ENCODE measurements at regions not wholly inside any gene's neighbourhood (a gene's known extent, or its start where the extent isn't known, plus 50 kb on each side); places are given as distances from the start of the nearest gene placed in this dataset.

GRCh38 chr4:125658773-125659172, 344.0 kb downstream of the FAT4 start:
- H3K27ac ChIP-seq: no peak overlapping the region
- no peak for DNase-seq
- no peak for TF ChIP-seq CTCF (IDR thresholded peaks at IDR 0.05)
- no peak for TF ChIP-seq EP300 (IDR thresholded peaks at IDR 0.05)
- TF ChIP-seq POLR2A (IDR thresholded peaks at IDR 0.05): no peak
- TF ChIP-seq POLR2AphosphoS5 (IDR thresholded peaks at IDR 0.05): no peak
- H3K27me3 ChIP-seq: no peaks in the 10 kb centered on the region
- H3K4me3 ChIP-seq: no peak overlapping the region
- H3K9me3 ChIP-seq: no peaks in the 10 kb centered on the region
- H3K4me1 ChIP-seq: no peaks in the 10 kb centered on the region
- intact Hi-C loops (cut with DNase I): no loop called here
- H3K36me3 ChIP-seq: no peaks in the 10 kb centered on the region

- intact Hi-C loops (cut with DNase I): no loop called here
- H3K4me3 ChIP-seq: no peak overlapping the region
- no peaks in the 10 kb centered on the region for H3K9me3 ChIP-seq
- DNase-seq: no peak
- no peaks in the 10 kb centered on the region for H3K36me3 ChIP-seq
- 67 to 77% methylated on average over 7 of the region's 7 CpGs for WGBS, 2 donors
- TF ChIP-seq EP300 (IDR thresholded peaks at IDR 0.05): no peak
- TF ChIP-seq POLR2AphosphoS5 (IDR thresholded peaks at IDR 0.05): no peak
- TF ChIP-seq CTCF (IDR thresholded peaks at IDR 0.05): no peak
- no peak for TF ChIP-seq POLR2A (IDR thresholded peaks at IDR 0.05)
- no peaks in the 10 kb centered on the region for H3K4me1 ChIP-seq
- H3K27ac ChIP-seq: no peak overlapping the region
- no peaks in the 10 kb centered on the region for H3K27me3 ChIP-seq
These were observed 349.4 kb downstream of the FAT4 start for GRCh38 chr4:125663896-125664767.

GRCh38 chr4:125666635-125667034, 351.9 kb downstream of the FAT4 start:
- TF ChIP-seq CTCF (IDR thresholded peaks at IDR 0.05): no peak
- TF ChIP-seq POLR2A (IDR thresholded peaks at IDR 0.05): no peak
- no peak for TF ChIP-seq POLR2AphosphoS5 (IDR thresholded peaks at IDR 0.05)
- no peak for TF ChIP-seq EP300 (IDR thresholded peaks at IDR 0.05)
- no peak for DNase-seq
- WGBS, 2 donors: 82 to 90% methylated on average over 1 of the region's 1 CpG

GRCh38 chr4:125676156-125676555, 361.4 kb downstream of the FAT4 start:
- intact Hi-C loops (cut with DNase I): no loop called here
- Histone ChIP-seq H3K27me3 (no peaks in the 10 kb centered on the region), H3K4me1 (no peaks in the 10 kb centered on the region), H3K36me3 (no peaks in the 10 kb centered on the region), H3K4me3 (no peak overlapping the region), H3K9me3 (no peaks in the 10 kb centered on the region), H3K27ac (no peak overlapping the region)
- no peak for DNase-seq
- WGBS, 2 donors: 95 to 96% methylated on average over 14 of the region's 14 CpGs
- TF ChIP-seq POLR2AphosphoS5 (IDR thresholded peaks at IDR 0.05) (no peak), CTCF (IDR thresholded peaks at IDR 0.05) (no peak), EP300 (IDR thresholded peaks at IDR 0.05) (no peak), POLR2A (IDR thresholded peaks at IDR 0.05) (no peak)

More at GRCh38 chr4:125666635-125667034, 351.9 kb downstream of the FAT4 start:
- H3K27me3 ChIP-seq: no peaks in the 10 kb centered on the region
- H3K4me1 ChIP-seq: no peaks in the 10 kb centered on the region
- intact Hi-C loops (cut with DNase I): no loop called here
- no peak overlapping the region for H3K27ac ChIP-seq
- no peak overlapping the region for H3K4me3 ChIP-seq
- no peaks in the 10 kb centered on the region for H3K36me3 ChIP-seq
- no peaks in the 10 kb centered on the region for H3K9me3 ChIP-seq
